ENCODE measurements at regions not wholly inside any gene's neighbourhood (a gene's known extent, or its start where the extent isn't known, plus 50 kb on each side); places are given as distances from the start of the nearest gene placed in this dataset.
A peak's percentile ranks its signal among the peaks of the same experiment; 100 is the strongest.
"Not testable (repeated sequence)": the region's sequence is repeated elsewhere in the genome, so short reads cannot be mapped to it uniquely, and the experiment has no call there.

DNA sequence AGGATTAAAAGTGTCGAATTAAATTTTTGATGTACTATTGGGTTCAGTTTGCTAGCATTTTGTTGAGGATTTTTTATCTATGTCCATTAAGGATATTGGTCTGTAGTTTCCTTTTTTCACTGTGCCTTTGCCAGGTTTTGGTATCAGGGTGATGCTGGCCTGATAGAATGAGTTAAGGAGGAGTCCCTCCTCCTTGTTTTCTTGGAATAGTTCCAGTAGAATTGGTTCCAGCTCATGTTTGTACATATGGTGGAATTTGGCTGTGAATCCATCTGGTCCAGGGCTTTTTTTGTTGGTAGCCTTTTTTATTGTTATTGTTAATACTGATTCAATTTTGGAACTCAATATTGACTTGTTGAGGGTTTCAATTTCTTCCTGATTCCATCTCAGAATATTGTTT lies 141.8 kb downstream of the SIM1 start:
- peak; percentile 12 for DNase-seq

DNA sequence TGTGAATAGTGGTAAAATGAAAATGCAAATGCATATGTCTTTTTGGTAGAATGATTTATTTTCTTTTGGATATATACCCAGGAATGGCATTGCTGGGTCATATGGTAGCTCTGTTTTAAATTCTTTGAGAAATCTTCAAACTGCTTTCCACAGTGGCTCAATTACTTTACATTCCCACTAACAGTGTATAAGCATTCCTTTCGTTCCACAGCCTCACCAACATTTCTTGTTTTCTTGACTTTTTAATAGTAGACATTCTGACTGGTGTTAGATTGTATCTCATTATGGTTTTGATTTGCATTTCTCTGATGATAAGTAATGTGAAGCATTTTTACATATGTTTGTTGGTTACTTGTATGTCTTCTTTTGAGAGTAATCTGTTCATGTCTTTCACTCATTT lies 144.0 kb downstream of the SIM1 start:
- DNase-seq, result no peak

DNA sequence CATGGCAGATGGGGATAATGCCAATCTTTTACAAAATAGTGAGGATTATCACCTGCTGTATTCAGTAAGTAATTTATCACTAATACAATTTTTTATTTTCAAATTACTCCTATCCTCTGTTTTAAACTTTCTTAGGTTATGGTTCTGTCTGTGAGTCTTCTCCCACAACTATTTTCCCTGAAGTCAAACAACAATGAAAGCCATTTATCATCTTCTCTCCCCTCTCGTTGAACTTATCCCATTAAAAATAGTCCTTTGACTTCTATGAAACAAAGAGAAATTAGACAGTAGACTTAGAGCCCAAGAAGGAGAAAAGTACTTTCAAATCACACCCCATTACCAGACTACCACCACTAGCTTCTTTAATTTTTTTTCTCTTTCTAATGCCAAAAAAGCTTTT lies 147.7 kb downstream of the SIM1 start:
- DNase-seq, result no peak

DNA sequence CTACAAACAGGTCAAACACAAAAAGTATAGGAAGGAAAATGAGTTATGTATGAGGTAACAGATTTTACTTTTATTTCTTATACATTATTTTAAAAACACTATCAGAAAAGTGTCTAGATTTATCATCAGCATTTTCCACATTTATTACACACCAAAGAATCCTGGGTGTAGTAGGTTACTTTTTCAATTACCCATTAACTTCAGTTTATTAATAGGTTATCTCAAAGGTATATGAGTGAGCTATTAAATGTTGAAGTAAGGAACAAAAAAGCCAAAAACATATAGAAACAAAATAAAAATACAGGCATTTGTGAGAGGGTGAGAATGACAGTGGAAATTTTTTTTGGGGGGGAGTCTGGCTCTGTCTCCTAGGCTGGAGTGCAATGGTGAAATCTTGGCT lies 150.5 kb downstream of the SIM1 start:
- no peak for DNase-seq

DNA sequence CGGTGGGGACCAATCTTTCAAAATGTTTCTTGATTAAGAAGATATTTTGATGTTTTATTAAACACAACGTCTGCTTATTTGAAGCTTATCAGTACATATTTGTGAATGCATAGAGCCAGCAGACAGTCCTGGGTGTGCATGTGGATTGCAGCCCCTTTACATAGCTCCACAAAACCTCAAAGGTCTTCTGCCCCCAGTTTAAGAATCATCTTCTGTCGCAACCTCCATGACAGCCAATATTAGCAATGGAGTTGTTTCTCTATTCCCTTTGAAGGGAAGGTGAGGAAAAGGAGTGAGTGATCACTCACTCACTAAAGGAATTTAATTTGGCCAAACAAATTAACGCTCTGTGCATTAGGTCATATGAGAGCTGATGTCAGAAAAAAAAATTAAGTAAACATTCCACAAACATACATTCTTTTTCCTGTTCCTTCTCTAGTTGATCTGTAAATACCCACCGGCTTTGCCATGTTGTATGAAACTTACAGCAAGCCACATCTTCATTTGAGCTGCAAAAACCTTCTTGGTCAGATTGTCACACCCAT lies 152.9 kb downstream of the SIM1 start:
- DNase-seq, result no peak

DNA sequence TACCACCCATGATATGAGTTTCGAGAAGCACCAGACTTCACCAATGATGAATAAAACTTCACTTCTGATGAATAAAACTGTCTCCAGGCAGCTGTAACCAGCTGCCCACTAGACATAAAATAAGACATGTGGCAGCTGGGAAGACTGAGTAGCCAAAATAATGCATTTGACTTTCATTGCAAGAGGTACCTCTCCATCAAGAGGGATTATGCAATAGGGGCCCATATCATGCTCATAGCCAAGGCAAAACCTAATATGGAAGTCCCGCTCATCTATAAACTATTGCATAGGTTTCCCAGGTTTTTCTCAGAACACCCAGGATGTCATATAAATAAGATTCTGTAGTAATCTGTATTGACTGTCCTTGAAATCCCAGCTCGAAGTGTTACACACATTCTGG lies 155.5 kb downstream of the SIM1 start:
- DNase-seq, result no peak

DNA sequence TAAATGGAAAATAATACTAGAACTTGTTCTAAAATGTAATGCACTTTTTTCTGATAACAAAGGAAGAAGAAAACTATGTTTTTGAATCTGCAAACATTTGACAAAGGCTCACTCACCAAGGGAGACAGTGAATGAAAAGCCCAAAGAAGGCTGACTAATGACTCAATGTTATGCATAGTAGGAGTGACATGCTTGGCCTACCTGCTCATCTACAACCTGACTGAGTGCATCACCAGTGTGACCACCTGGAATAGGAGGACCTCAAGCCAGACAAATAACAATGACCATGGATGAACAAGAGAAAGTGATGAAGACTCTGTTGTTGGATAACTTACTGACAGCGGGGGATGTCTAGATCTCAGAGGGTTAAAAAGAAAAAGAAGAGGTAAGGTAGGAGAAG lies 157.2 kb downstream of the SIM1 start:
- DNase-seq, result no peak

DNA sequence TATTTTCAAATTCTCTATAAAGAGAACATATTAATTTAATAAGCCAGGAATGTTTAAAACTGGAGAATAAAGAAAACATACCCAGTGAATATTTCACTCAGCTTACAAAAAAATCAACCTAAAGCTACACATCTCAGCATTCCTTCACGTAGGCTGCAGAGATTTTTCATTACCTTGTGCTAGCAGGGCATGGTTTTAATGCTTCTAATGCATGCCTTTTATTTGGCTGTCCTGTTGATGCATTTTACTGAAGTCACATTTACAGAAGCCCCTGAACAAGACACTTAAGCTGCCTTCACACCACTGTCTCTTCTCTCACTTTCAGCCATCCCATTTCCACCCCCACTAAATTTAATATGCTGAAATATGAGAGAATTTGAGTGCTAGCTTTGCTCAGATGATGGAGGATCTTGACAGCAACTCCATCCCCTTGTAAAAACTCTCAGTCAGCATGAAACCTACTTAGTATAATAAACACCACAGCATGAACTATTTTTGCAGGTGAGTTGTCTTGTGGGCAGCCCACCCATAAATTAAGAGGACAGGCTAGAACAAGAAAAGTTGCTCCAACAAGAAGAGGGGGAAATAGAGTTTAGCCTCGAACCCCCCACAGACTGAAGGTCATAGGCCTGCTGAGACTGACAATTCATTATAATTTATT lies 159.4 kb downstream of the SIM1 start:
- no peak for DNase-seq

DNA sequence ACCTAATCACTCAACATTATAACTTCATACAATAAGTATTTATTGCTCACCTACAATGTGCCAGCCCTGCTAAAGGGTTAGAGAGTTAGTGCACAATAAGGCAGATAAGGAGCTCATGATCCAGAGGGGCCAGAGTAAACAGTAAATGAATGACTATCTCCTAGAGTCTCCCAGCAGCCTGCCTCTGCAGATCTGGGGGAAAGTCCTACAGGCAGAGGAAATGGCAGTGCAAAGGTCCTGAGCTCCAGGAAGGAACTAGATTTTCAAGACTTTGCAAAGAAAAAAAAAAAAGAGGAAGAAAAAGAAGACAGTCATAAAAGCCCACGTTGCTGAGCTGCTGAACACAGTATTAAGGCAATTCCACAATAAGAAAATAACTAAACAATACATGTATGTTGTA lies 160.1 kb downstream of the SIM1 start:
- DNase-seq, result peak; percentile 48

DNA sequence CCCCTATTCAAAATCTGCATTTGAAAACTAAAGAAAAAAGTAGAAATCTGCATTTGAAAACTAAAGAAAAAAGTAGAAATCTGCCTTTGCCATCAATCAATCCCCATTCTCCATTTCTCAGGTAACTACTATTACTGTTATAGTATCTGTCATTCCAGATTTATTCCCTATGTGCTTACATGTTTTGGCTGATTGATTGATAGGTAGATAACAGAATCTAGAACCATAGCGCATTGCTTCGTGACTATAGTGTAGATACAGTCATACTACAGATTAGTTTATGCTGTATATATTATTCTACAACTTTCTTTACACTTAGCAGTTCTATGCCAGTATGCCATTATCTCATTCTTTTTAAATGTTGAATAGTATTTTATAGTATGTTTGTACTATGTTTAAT lies 163.0 kb downstream of the SIM1 start:
- no peak for DNase-seq

DNA sequence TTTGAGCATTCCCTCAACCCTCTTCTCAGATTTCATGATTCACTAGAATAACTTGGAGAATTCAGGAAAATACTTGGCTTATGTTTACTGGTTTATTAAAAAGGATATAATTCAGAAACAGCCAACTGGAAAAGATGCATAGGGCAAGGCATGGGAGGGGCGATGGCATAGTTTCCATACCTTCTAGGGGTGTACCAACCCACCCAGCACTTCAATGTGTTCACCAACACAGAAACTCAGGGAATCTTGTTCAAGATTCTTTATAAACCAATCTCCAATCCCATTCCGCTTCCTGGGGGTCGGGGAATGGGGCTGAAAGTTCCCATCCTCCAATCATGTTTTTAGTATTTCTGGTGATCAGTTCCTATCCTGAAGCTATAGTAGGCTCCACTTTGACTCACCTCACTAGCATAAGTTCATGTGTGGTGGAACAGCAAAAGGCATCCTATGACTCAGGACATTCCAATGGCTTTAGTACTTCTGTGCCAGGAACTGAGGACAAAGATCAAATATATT lies 164.4 kb downstream of the SIM1 start:
- DNase-seq, result peak; percentile 97

DNA sequence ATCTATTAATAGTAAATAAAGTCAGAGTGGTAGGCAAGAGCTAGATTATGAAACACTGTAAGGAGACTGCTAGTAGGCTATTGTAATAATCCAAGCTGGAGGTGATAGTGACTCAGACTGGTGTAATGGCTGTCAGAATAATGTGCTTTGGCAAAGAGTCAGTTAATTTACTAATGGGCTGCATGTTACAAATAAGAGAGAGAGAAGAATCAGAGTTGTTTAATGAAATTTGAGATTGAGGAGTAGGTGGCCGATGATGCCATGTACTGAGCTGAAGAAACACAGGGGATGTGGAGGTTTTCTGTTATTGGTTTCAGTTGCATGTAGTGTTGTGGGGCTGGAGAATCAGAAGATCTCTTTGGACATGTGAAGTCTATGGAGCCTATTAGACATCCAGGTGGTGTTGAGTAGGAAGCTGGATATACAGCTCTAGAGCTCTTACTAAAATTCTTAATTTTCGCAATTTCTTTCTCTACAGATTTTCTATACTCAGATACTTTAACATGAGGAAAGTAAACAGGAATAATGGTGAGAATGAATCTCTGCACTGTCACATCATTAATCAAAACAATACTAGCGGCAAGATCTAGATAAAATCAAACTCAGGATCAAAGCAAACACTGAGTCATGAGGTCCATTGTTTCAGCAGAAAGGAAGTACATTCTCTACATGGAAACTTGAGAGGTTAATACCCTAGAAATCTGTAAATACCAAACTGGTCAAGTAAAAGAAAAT lies 167.7 kb downstream of the SIM1 start:
- peak; percentile 61 for DNase-seq

DNA sequence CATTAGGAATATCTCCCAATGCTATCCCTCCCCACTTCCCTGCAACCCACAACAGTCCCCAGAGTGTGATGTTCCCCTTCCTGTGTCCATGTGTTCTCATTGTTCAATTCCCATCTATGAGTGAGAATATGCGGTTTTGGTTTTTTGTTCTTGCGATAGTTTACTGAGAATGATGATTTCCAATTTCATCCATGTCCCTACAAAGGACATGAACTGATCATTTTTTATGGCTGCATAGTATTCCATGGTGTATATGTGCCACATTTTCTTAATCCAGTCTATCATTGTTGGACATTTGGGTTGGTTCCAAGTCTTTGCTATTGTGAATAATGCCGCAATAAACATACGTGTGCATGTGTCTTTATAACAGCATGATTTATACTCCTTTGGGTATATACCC lies 169.5 kb downstream of the SIM1 start:
- not testable (repeated sequence) for DNase-seq

DNA sequence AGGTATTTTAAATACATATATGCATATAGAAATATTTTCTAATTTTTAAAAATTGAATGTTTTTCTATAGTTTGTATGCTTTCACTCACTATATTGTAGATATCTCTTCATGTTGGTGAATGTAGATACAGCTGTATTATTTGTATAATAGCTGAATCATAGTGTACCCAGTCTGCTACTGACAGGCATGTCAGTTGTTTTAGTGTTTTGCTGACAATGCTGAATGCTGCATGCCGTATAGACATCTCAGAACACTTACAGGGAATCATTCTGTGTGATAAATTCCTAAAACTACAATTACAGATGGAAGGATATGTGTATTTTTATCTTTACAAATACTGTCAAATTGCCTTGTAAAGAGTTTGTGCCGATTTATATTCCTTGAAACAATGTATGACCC lies 175.4 kb downstream of the SIM1 start:
- no peak for DNase-seq

DNA sequence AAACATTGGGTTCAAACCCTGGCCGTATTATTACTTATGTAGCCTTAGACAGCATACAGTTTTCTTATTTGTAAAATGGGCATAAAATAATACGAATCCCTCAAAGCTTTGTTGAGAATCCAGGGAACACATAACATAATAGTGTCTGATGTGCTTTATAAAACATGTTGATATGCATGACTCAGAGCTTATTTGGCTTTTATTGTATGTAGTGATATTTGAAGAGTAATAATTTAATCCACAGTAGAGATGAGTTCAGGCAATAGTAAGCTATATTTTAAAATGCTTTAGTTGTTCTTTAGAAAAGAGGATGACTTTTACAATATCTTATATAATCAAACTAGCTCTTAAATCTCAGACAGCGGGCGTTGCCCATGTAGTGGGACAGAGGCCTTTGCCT lies 176.4 kb downstream of the SIM1 start:
- DNase-seq, result no peak

DNA sequence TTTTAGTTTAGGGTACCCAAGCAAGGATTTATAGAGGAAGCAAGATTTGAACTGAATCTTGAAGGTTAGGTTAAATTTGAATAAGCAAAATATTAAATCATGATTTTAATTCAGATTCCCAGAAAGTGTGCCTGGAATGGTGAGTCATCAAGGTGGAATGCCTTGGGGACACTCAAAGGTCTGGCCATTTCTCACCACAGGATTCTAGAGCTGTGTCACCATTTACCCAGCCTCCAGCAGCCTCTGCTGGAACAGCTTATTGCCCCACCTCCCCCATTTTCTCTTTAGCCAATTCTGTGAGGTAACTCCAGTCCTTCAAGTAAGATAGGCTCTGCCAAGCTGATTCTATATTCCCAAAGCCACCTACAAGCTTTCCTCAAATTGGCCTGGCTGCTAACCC lies 181.4 kb downstream of the SIM1 start:
- DNase-seq, result peak; percentile 49

DNA sequence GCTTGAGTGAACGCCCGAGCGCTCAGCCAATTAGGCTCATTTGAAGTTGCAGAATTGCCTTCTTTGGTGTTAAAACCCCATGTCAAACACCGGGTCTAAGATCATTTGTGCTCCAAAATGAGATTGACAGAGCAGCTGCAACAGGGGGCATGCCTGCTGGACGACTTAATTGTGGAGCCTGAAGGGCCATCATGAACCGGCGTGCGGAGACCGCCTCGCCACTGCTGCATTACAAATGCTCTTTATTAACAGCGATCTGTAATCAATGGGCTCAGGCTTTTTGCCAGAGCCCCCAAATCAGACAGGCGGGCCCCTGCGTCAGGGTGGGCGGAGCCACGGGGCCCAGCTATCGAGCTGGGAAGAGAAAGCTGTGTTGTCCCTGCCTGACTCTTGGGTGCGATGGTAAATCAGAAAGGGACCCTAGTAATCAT lies 183.2 kb downstream of the SIM1 start:
- no peak for DNase-seq

DNA sequence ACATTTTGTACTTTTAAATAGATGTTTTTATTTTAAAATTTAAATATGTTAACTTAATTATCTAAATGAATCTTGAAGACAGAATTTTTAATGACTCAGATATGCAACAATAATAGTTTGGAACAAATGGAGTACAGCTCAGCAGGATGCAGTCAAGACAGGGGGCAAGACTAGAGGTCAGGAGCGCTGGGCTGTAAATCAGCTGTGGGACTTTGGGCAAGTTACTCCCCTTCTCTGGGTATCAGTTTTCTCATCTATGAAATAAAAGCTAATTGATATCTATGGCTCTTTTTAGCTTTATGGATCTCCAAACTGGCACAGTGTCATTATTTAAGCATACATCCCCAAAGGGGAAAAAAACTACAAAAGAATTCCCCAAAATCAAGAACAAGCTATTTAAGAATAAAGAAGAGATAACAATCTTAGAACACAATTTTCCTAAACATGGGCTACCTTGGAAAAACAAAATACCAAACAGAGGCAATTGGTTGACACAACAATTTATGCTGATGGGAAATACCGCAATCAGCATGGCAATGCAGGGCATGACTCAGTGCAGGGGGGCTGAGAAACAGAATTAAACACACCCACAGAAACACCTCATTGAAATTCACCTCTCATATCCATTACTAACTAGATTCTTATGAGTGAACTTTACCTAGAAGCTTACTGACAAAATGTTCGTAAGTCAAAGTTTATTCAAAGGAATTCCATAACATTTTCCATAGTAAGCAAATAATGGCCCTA lies 188.2 kb downstream of the SIM1 start:
- DNase-seq, result no peak

DNA sequence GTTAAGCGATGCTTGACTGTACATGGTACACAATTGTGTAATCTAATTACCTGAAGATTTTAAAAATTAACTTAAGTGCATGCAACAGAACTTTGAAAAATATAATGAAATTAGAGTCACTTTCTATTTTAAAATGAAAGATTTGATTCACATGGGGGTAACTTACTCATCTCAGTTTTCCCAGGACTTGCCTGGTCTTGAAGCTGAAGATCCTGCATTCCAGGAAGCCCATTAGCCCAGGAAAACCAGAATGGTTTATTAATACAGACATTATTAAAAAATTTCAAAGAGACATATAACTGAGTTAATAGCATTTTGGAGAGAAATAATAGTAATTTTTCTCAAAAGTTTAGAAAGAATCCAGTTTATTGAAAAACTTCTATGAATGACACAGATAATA lies 190.6 kb downstream of the SIM1 start:
- DNase-seq, result no peak

DNA sequence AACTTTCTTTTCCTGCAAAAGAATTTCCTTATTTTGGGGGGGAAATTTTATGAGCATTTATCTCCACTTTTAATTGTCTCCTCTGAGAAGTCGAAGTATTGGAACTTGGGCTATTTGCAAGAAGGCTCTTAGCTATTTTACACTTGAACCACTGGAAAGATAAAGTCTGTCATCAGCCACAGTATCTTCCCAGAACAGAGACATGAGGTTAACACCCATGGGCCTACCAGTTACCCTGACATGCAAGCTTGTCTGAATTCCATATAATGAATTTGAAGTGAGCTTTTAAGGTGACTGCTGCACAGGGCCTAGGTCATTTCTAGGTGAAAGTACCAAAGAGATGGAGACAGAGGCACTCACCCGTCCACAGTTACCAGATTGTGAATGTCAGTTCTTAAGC lies 193.1 kb downstream of the SIM1 start:
- DNase-seq, result no peak

DNA sequence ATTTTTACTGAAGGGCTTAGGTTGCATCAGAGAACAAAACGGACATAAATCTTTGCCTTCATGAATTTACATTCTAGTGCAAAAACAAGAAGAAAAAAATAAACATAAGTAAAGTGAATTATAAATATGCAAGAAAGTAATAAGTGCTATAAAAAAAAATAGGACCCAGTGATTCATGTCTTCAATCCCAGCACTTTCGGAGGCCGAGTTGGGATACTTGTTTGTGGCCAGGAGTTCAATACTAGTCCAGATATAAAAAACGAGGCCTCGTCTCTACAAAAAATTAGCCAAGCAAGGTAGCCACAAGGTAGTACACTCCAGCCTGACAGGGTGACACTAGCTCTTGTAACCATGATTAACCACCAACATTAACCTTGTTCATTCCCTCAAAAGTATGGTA lies 193.5 kb downstream of the SIM1 start:
- DNase-seq, result no peak

DNA sequence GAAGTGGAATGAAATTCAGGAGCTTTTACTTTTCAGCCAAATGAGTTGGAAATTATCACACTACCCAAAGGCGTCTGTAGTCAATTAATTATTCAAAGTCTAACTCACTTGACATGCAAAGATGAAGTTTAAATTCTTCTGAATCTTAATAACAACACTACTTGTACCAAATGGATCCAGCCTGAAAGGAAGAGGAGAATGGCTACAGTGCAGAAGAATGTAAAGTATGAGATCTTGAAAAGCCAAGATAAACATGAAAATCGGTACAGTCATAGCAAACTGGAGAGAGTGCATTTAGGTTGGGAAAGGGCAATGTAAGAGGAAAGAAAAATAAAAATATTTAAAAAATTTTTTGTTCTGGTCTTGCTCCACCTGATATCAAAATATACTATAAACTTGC lies 195.5 kb downstream of the SIM1 start:
- DNase-seq, result peak; percentile 74

DNA sequence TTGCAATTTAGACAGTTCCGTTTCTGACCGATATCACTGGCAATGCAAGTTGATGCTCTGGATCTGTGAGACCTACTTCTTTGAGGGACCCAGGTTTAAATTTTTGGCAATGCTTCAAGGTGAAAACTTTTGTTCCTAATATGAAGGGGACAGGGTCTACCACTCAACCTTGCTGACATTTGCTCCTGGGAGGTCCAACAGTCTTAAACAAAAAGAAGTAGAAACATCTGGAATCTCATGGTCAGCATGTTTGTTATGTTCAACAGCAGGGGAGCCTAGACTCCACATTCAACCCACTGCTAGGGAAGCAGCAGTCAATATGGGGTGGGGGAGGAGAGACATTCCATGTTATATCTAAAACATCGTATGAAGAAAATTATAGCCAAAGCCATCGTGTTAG lies 196.4 kb downstream of the SIM1 start:
- no peak for DNase-seq

DNA sequence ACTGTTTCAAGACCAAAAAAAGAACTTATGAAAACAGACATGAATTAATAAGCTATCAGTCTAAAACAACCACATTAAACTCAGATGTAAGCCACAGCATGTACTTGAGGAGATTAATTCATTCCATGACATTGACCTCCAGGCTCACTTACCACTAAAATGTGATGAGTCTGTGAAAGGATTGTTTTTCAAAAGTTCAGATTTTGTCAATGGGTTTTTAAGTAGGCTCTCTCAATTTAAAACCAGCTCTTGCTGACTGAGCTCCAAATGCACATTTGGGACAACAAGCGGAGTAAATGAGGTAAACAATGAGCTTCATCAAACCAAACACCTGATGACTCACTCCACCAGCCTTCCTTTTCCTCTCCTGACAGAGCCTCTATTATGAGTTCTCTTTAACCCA lies 197.0 kb downstream of the SIM1 start:
- peak; percentile 12 for DNase-seq

All from NCI-H226 (cell line).